Nephron (organoid): ENCODE measurements at regions not wholly inside any gene's neighbourhood (a gene's known extent, or its start where the extent isn't known, plus 50 kb on each side); places are given as distances from the start of the nearest gene placed in this dataset.

Experiments
- H3K27ac Mint-ChIP-seq, 3 experiments: 2 replicates each; pipeline ENCODE4 v1.8.0; 2020; ENCODE audit warnings: mixed read lengths in 3 of 3, mild to moderate bottlenecking in 2 of 3, moderate library complexity in 1 of 3
- H3K27me3 Mint-ChIP-seq: 2 replicates; pipeline ENCODE4 v1.8.0; 2021; ENCODE audit warnings: low read depth, mild to moderate bottlenecking, moderate library complexity, mixed read lengths
- H3K36me3 Mint-ChIP-seq: 2 replicates; pipeline ENCODE4 v1.8.0; 2020; ENCODE audit warnings: low read depth, mixed read lengths
- H3K4me1 Mint-ChIP-seq: 2 replicates; pipeline ENCODE4 v1.8.0; 2020; ENCODE audit warnings: mixed read lengths
- H3K4me3 Mint-ChIP-seq, 3 experiments: 2 replicates each; pipeline ENCODE4 v1.8.0; 2020; ENCODE audit warnings: mild to moderate bottlenecking in 3 of 3, mixed read lengths in 3 of 3, moderate library complexity in 2 of 3
- H3K9me3 Mint-ChIP-seq: 2 replicates; pipeline ENCODE4 v1.8.0; 2020; ENCODE audit warnings: mixed read lengths
- CTCF ChIP-seq, 3 experiments: fragments of 200-600 bp; sonication (generic); IDR thresholded peaks; one replicate each; pipeline ENCODE4 v1.5.0; 2021; ENCODE audit warnings: antibody characterized with exemption in 3 of 3; ENCODE audit not compliant: unreplicated experiment in 3 of 3

GRCh38 chr9:73824671-73825070 lies 672.5 kb upstream of the RORB start:
- Mint-ChIP-seq H3K36me3 (no peaks in the 10 kb centered on the region), H3K27me3 (no peaks in the 10 kb centered on the region), H3K4me3 (no peak overlapping the region), H3K9me3 (no peaks in the 10 kb centered on the region), H3K4me1 (no peaks in the 10 kb centered on the region), H3K27ac (no peak overlapping the region)
- no peak for TF ChIP-seq CTCF (IDR thresholded peaks at IDR 0.05; ENCODE audit: unreplicated experiment in 3 of 3)

- H3K4me3 Mint-ChIP-seq, result no peak overlapping the region
- no peak for TF ChIP-seq CTCF (IDR thresholded peaks at IDR 0.05; ENCODE audit: unreplicated experiment in 3 of 3)
- H3K9me3 Mint-ChIP-seq, result peaks cover 4% of the 10 kb centered on the region
- H3K36me3 Mint-ChIP-seq, result no peaks in the 10 kb centered on the region
- no peaks in the 10 kb centered on the region for H3K27me3 Mint-ChIP-seq
- H3K4me1 Mint-ChIP-seq, result no peaks in the 10 kb centered on the region
- no peak overlapping the region for H3K27ac Mint-ChIP-seq
These were observed 658.3 kb upstream of the RORB start for GRCh38 chr9:73838871-73839270.

- Mint-ChIP-seq H3K4me1 (no peaks in the 10 kb centered on the region), H3K27ac (no peak overlapping the region), H3K36me3 (no peaks in the 10 kb centered on the region), H3K4me3 (no peak overlapping the region), H3K9me3 (peaks cover 4% of the 10 kb centered on the region), H3K27me3 (no peaks in the 10 kb centered on the region)
- no peak for TF ChIP-seq CTCF (IDR thresholded peaks at IDR 0.05; ENCODE audit: unreplicated experiment in 3 of 3)
These were observed 657.7 kb upstream of the RORB start for GRCh38 chr9:73839471-73839870.

GRCh38 chr9:73841018-73841417 lies 656.1 kb upstream of the RORB start:
- Mint-ChIP-seq H3K4me1 (no peaks in the 10 kb centered on the region), H3K4me3 (no peak overlapping the region), H3K36me3 (no peaks in the 10 kb centered on the region), H3K9me3 (peaks cover 4% of the 10 kb centered on the region), H3K27me3 (no peaks in the 10 kb centered on the region), H3K27ac (no peak overlapping the region)
- no peak for TF ChIP-seq CTCF (IDR thresholded peaks at IDR 0.05; ENCODE audit: unreplicated experiment in 3 of 3)

- no peaks in the 10 kb centered on the region for H3K4me1 Mint-ChIP-seq
- no peak for TF ChIP-seq CTCF (IDR thresholded peaks at IDR 0.05; ENCODE audit: unreplicated experiment in 3 of 3)
These were observed 653.0 kb upstream of the RORB start for GRCh38 chr9:73844135-73844534.

GRCh38 chr9:73845539-73845938 lies 651.6 kb upstream of the RORB start:
- TF ChIP-seq CTCF (IDR thresholded peaks at IDR 0.05; ENCODE audit: unreplicated experiment in 3 of 3), result no peak
- no peaks in the 10 kb centered on the region for H3K36me3 Mint-ChIP-seq
- H3K4me3 Mint-ChIP-seq, result no peak overlapping the region
- H3K9me3 Mint-ChIP-seq, result no peaks in the 10 kb centered on the region
- H3K27ac Mint-ChIP-seq, result no peak overlapping the region
- H3K27me3 Mint-ChIP-seq, result no peaks in the 10 kb centered on the region
- no peaks in the 10 kb centered on the region for H3K4me1 Mint-ChIP-seq

More at GRCh38 chr9:73844135-73844534, 653.0 kb upstream of the RORB start:
- H3K27me3 Mint-ChIP-seq, result no peaks in the 10 kb centered on the region
- H3K9me3 Mint-ChIP-seq, result no peaks in the 10 kb centered on the region
- no peak overlapping the region for H3K4me3 Mint-ChIP-seq
- no peak overlapping the region for H3K27ac Mint-ChIP-seq
- no peaks in the 10 kb centered on the region for H3K36me3 Mint-ChIP-seq
